GM12878 (cell line): ENCODE measurements at regions not wholly inside any gene's neighbourhood (a gene's known extent, or its start where the extent isn't known, plus 50 kb on each side); places are given as distances from the start of the nearest gene placed in this dataset.

Experiments used
- ATAC-seq: fragments of 200-7000 bp; cut with Tn5 transposase; 3 replicates; pipeline ENCODE4 v1.9.1; 2020; ENCODE audit warnings: mild to moderate bottlenecking, moderate library complexity
- BruUV-seq: library from RNA; stranded (reverse); fragments of 400-500 nt; replicated peaks from 2 replicates; lab custom pipeline; 2021; lab: Mats Ljungman, UMichigan
- CTCF ChIA-PET: fragments of 300-600 bp; sonication (Branson Sonifier 250); formaldehyde crosslinking; extraction: SDS; loops from one replicate; lab custom pipeline; 2021; ENCODE audit warnings: inconsistent platforms; lab: Yijun Ruan, JAX
- POLR2A ChIA-PET: fragments of 350-600 bp; formaldehyde crosslinking; extraction: SDS; loops from one replicate; lab custom pipeline; 2021; ENCODE audit warnings: inconsistent platforms; lab: Charles Lee
- RAD21 ChIA-PET: fragments of 300-600 bp; sonication (Branson Sonifier 250); formaldehyde crosslinking; loops from one replicate; lab custom pipeline; 2023; ENCODE audit warnings: antibody characterized with exemption; ENCODE audit not compliant: unreplicated experiment; lab: Charles Lee
- SMC1A ChIA-PET: fragments of 300-600 bp; sonication (Branson Sonifier 250); formaldehyde crosslinking; loops from one replicate; lab custom pipeline; 2023; ENCODE audit not compliant: unreplicated experiment, uncharacterized antibody; lab: Charles Lee
- DNase-seq: peaks from one replicate; pipeline ENCODE4 v3.0.0-alpha.2; 2011; ENCODE audit warnings: low read depth, low spot score
- FAIRE-seq: peaks from 3 replicates; lab custom pipeline; 2011; peaks lifted over from hg19 to GRCh38; lab: Jason Lieb, UNC
- H2AFZ ChIP-seq: 2 replicates; pipeline ENCODE4 v1.6.0; 2011; ENCODE audit warnings: low read depth, low read length, control low read depth; ENCODE audit not compliant: control insufficient read depth
- H3K27ac ChIP-seq: 2 replicates; pipeline ENCODE4 v1.5.1; 2011; ENCODE audit warnings: control low read depth; ENCODE audit not compliant: control insufficient read depth, insufficient read depth
- H3K27me3 ChIP-seq, 2 experiments: replicated peaks in 1 of 2; 2 replicates each; pipeline versions ENCODE4 v1.6.0 to v1.6.1; 2011; ENCODE audit warnings: low read length in 1 of 2; ENCODE audit not compliant: control insufficient read depth in 2 of 2, insufficient read depth in 2 of 2
- H3K36me3 ChIP-seq, 2 experiments: 2 replicates each; pipeline ENCODE4 v1.5.1; 2011; ENCODE audit warnings: low read length in 1 of 2; ENCODE audit not compliant: control insufficient read depth in 2 of 2, insufficient read depth in 2 of 2
- H3K4me1 ChIP-seq: 2 replicates; pipeline ENCODE4 v1.6.1; 2011; ENCODE audit warnings: mild to moderate bottlenecking, low read length, moderate library complexity, mixed read lengths; ENCODE audit not compliant: control insufficient read depth, insufficient read depth
- H3K4me2 ChIP-seq: 2 replicates; pipeline ENCODE4 v1.6.0; 2011; ENCODE audit warnings: control low read depth; ENCODE audit not compliant: control insufficient read depth, insufficient read depth
- H3K4me3 ChIP-seq: fragments of 200-600 bp; sonication (generic); 2 replicates; pipeline ENCODE4 v1.5.1; 2016
- H3K79me2 ChIP-seq: 2 replicates; pipeline ENCODE4 v1.6.0; 2011; ENCODE audit warnings: low read length; ENCODE audit not compliant: control insufficient read depth, insufficient read depth
- H3K9ac ChIP-seq: 2 replicates; pipeline ENCODE4 v1.8.0; 2011; ENCODE audit warnings: low read length, control low read depth, mixed read lengths; ENCODE audit not compliant: control insufficient read depth, insufficient read depth
- H3K9me3 ChIP-seq: replicated peaks from 3 replicates; pipeline ENCODE4 v1.5.1; 2011; ENCODE audit warnings: mild to moderate bottlenecking, low read length; ENCODE audit not compliant: control insufficient read depth, insufficient read depth
- H4K20me1 ChIP-seq: 2 replicates; pipeline ENCODE4 v1.6.0; 2011; ENCODE audit not compliant: control insufficient read depth, insufficient read depth
- BMI1 ChIP-seq: fragments of 450-650 bp; IDR thresholded peaks from 2 replicates; pipeline ENCODE4 v1.6.1; 2016; ENCODE audit warnings: mild to moderate bottlenecking, moderate library complexity, borderline replicate concordance
- DPF2 ChIP-seq: fragments of 450-650 bp; IDR thresholded peaks from 2 replicates; pipeline ENCODE4 v1.6.1; 2017; ENCODE audit warnings: mild to moderate bottlenecking
- EP300 ChIP-seq, 2 experiments: fragments of 150-350 bp in 1 of 2; IDR thresholded peaks; 2 replicates each; pipeline ENCODE4 v1.6.1; 2011 to 2012; ENCODE audit warnings: low read depth in 2 of 2, low read length in 2 of 2, borderline replicate concordance in 1 of 2, improper control_type of control experiment in 1 of 2, inconsistent platforms in 1 of 2; ENCODE audit not compliant: control insufficient read depth in 1 of 2
- LARP7 ChIP-seq: fragments of 450-650 bp; IDR thresholded peaks from 2 replicates; pipeline ENCODE4 v1.6.1; 2017; ENCODE audit warnings: mild to moderate bottlenecking
- MLLT1 ChIP-seq: fragments of 450-650 bp; IDR thresholded peaks from 2 replicates; pipeline ENCODE4 v1.6.1; 2016; ENCODE audit warnings: mild to moderate bottlenecking
- MTA2 ChIP-seq: fragments of 450-650 bp; IDR thresholded peaks from 2 replicates; pipeline ENCODE4 v1.6.1; 2016; ENCODE audit warnings: low read depth, mild to moderate bottlenecking, moderate library complexity
- PAX5 ChIP-seq: IDR thresholded peaks from 2 replicates; pipeline ENCODE4 v1.6.1; 2011; ENCODE audit warnings: low read depth, low read length, borderline replicate concordance
- RFX5 ChIP-seq: IDR thresholded peaks from 2 replicates; pipeline ENCODE4 v1.6.1; 2011; ENCODE audit warnings: low read depth, low read length, improper control_type of control experiment
- SPI1 ChIP-seq: IDR thresholded peaks from 2 replicates; pipeline ENCODE4 v1.6.1; 2011; ENCODE audit warnings: low read depth, mild to moderate bottlenecking, low read length, moderate library complexity, borderline replicate concordance; ENCODE audit not compliant: insufficient read depth
- ZNF207 ChIP-seq: fragments of 450-650 bp; IDR thresholded peaks from 2 replicates; pipeline ENCODE4 v1.6.1; 2014; ENCODE audit warnings: antibody characterized with exemption, mild to moderate bottlenecking, borderline replicate concordance
- WGBS: methylation state at CpG from one replicate; pipeline ENCODE4 v1.1.6; 2016; ENCODE audit warnings: low lambda C conversion rate; ENCODE audit not compliant: insufficient replicate concordance, insufficient coverage; ENCODE audit errors: missing lambda C conversion rate; 5-methylcytosine and 5-hydroxymethylcytosine counted together
- in situ Hi-C: fragments of 300-500 bp; cut with MboI; formaldehyde crosslinking; loops from 9 replicates; pipeline ENCODE4 v1.14.3; 2018; ENCODE audit warnings: mixed read lengths
- intact Hi-C: fragments of 100-400 bp; cut with micrococcal nuclease; formaldehyde crosslinking; loops from one replicate; pipeline ENCODE4 v1.14.2; 2022; ENCODE audit not compliant: unreplicated experiment

- in situ Hi-C loops: no loop called here
- ChIA-PET RAD21 (no interaction called here), SMC1A (interaction anchor here (0.7 kb wide), 1 partner anchor 136 kb away, joined by 3 read pairs; no protein-coding TSS in a partner anchor), CTCF (interaction anchor here (1.9 kb wide), 1 partner anchor 7 kb away, joined by 9 read pairs; no protein-coding TSS in a partner anchor), POLR2A (no interaction called here)
- H3K4me3 ChIP-seq: no peak overlapping the region
- ATAC-seq (no peak), DNase-seq (no peak), FAIRE-seq (no peak)
- no peak overlapping the region for H3K9ac ChIP-seq
- TF ChIP-seq SPI1 (no peak), DPF2 (no peak), ZNF207 (no peak), BMI1 (no peak), LARP7 (no peak), MTA2 (no peak), MLLT1 (no peak), RFX5 (no peak), PAX5 (no peak), EP300 (IDR thresholded peaks at IDR 0.05; ENCODE audit: borderline replicate concordance in 1 of 2, control insufficient read depth in 1 of 2, low read depth in 2 of 2, low read length in 2 of 2) (no peak)
- no peaks in the 10 kb centered on the region for H4K20me1 ChIP-seq
- H3K9me3 ChIP-seq: no peaks in the 10 kb centered on the region; the same call in 2 of the 3 replicates
- H3K27me3 ChIP-seq: no peaks in the 10 kb centered on the region
- H3K27ac ChIP-seq: no peak overlapping the region
- 10% methylated on average over 5 of the region's 5 CpGs for WGBS
- H3K4me2 ChIP-seq: no peak overlapping the region
- intact Hi-C loops: no loop called here
- BruUV-seq: no TSS peak
- no peaks in the 10 kb centered on the region for H3K4me1 ChIP-seq
- no peaks in the 10 kb centered on the region for H3K36me3 ChIP-seq
- H3K79me2 ChIP-seq: no peaks in the 10 kb centered on the region
- no peak overlapping the region for H2AFZ ChIP-seq
Measured at GRCh38 chr5:23216345-23216744, 291.1 kb upstream of the PRDM9 start.
